Thoracic aorta (tissue), 2 donors: ENCODE measurements at regions not wholly inside any gene's neighbourhood (a gene's known extent, or its start where the extent isn't known, plus 50 kb on each side); places are given as distances from the start of the nearest gene placed in this dataset.

Source experiments
- ATAC-seq: fragments of 150-250 bp; one replicate; pipeline ENCODE4 v1.8.0; 2017; ENCODE audit warnings: low read depth; ENCODE audit not compliant: insufficient number of reproducible peaks, low FRiP score
- DNase-seq: peaks from one replicate; pipeline ENCODE4 v3.0.0-alpha.2; 2020; ENCODE audit warnings: low spot score
- H3K27ac ChIP-seq, 2 donors: fragments of 200-600 bp; sonication (generic); 1 replicate in 1 of 2; 2 replicates in 1 of 2; pipeline ENCODE4 v1.5.1; 2016; ENCODE audit warnings: mild to moderate bottlenecking in 2 of 2, moderate library complexity in 2 of 2
- H3K27me3 ChIP-seq: fragments of 200-600 bp; sonication (generic); replicated peaks from 2 replicates; pipeline ENCODE4 v1.6.0; 2016; ENCODE audit warnings: mild to moderate bottlenecking; ENCODE audit not compliant: insufficient read depth
- H3K36me3 ChIP-seq: fragments of 200-600 bp; sonication (generic); one replicate; pipeline ENCODE4 v1.5.1; 2016
- H3K4me1 ChIP-seq, 2 donors: fragments of 200-600 bp; sonication (generic); 1 replicate in 1 of 2; 2 replicates in 1 of 2; pipeline versions ENCODE4 v1.5.1 to v1.6.0; 2016; ENCODE audit warnings: low read depth in 2 of 2, mild to moderate bottlenecking in 1 of 2; ENCODE audit not compliant: control insufficient read depth in 1 of 2
- H3K4me3 ChIP-seq: fragments of 200-600 bp; sonication (generic); 2 replicates; pipeline ENCODE4 v1.5.1; 2016; ENCODE audit warnings: mild to moderate bottlenecking
- H3K9me3 ChIP-seq: fragments of 200-600 bp; sonication (generic); 2 replicates; pipeline ENCODE4 v1.5.1; 2016
- TF ChIP-seq, protein P1 (sequence below): fragments of 200-600 bp; sonication (generic); IDR thresholded peaks from one replicate; pipeline ENCODE4 v1.5.1; 2019; ENCODE audit warnings: antibody characterized with exemption

- ATAC-seq (no peak), DNase-seq (no peak)
- Histone ChIP-seq H3K27ac (no peak overlapping the region), H3K9me3 (no peaks in the 10 kb centered on the region), H3K36me3 (no peaks in the 10 kb centered on the region), H3K4me3 (no peak overlapping the region), H3K4me1 (no peaks in the 10 kb centered on the region), H3K27me3 (no peaks in the 10 kb centered on the region)
- TF ChIP-seq, protein P1, sequence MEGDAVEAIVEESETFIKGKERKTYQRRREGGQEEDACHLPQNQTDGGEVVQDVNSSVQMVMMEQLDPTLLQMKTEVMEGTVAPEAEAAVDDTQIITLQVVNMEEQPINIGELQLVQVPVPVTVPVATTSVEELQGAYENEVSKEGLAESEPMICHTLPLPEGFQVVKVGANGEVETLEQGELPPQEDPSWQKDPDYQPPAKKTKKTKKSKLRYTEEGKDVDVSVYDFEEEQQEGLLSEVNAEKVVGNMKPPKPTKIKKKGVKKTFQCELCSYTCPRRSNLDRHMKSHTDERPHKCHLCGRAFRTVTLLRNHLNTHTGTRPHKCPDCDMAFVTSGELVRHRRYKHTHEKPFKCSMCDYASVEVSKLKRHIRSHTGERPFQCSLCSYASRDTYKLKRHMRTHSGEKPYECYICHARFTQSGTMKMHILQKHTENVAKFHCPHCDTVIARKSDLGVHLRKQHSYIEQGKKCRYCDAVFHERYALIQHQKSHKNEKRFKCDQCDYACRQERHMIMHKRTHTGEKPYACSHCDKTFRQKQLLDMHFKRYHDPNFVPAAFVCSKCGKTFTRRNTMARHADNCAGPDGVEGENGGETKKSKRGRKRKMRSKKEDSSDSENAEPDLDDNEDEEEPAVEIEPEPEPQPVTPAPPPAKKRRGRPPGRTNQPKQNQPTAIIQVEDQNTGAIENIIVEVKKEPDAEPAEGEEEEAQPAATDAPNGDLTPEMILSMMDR, result no peak
These were observed 533.5 kb downstream of the IGSF11 start for GRCh38 chr3:118501152-118501551.

GRCh38 chr3:118504906-118505305, 529.7 kb downstream of the IGSF11 start:
- DNase-seq, result no peak

DNA sequence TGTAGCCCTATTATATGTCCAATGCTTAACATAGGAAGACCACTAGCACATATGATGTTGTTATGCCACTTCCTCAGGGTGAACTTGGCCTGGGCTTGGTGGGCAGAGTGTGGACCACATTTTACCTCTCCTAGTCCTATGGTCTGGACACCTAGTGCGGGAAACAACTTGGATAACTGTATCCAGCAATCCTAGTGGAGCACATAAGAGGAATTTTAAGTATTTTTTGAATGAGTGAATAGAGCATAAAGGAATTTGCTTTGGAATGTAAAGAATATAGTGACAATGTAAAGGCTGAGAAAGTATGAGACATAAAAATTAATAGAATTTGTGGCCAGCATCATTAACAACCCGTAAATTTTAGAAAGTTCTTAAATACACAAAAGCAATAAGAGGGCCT, 528.9 kb downstream of the IGSF11 start:
- Histone ChIP-seq H3K4me1 (no peaks in the 10 kb centered on the region), H3K27ac (no peak overlapping the region), H3K4me3 (no peak overlapping the region), H3K36me3 (no peaks in the 10 kb centered on the region), H3K27me3 (no peaks in the 10 kb centered on the region), H3K9me3 (no peaks in the 10 kb centered on the region)
- ATAC-seq (no peak), DNase-seq (no peak)
- TF ChIP-seq, protein P1, result no peak

More at GRCh38 chr3:118504906-118505305, 529.7 kb downstream of the IGSF11 start:
- H3K9me3 ChIP-seq, result no peaks in the 10 kb centered on the region
- no peaks in the 10 kb centered on the region for H3K27me3 ChIP-seq
- ATAC-seq, result no peak
- H3K27ac ChIP-seq, result no peak overlapping the region
- no peaks in the 10 kb centered on the region for H3K4me1 ChIP-seq
- TF ChIP-seq, protein P1, result no peak
- no peak overlapping the region for H3K4me3 ChIP-seq
- no peaks in the 10 kb centered on the region for H3K36me3 ChIP-seq

- Histone ChIP-seq H3K4me3 (no peak overlapping the region), H3K27ac (no peak overlapping the region), H3K4me1 (no peaks in the 10 kb centered on the region), H3K9me3 (no peaks in the 10 kb centered on the region), H3K36me3 (no peaks in the 10 kb centered on the region), H3K27me3 (no peaks in the 10 kb centered on the region)
- DNase-seq (no peak), ATAC-seq (no peak)
- TF ChIP-seq, protein P1, result no peak
These were observed 523.2 kb downstream of the IGSF11 start for GRCh38 chr3:118511402-118511801.

DNA sequence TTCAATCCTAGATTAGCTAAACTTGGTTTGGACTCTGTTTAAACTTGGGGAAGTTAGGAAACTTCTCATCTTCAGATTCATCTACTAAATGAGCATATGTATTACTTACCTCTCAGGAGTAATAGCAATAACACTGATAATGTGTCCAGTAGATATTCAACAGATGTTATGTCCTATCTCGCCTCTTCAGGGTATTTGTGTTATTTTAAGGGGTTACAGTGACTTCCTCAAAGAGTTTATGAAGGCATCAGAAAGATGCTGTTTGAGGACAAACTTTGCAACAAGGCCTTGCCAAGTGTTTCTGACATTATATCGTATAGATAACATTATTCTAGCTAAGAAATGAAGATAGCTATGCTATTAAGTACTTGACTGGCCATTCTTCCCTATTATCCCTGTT, 522.3 kb downstream of the IGSF11 start:
- Histone ChIP-seq H3K4me1 (no peaks in the 10 kb centered on the region), H3K27me3 (no peaks in the 10 kb centered on the region), H3K36me3 (no peaks in the 10 kb centered on the region), H3K4me3 (no peak overlapping the region), H3K27ac (no peak overlapping the region), H3K9me3 (no peaks in the 10 kb centered on the region)
- no peak for ATAC-seq
- TF ChIP-seq, protein P1, result no peak
- no peak for DNase-seq
